CD8-positive, alpha-beta memory T cell (primary cell): ENCODE measurements at regions not wholly inside any gene's neighbourhood (a gene's known extent, or its start where the extent isn't known, plus 50 kb on each side); places are given as distances from the start of the nearest gene placed in this dataset.
"Not testable (repeated sequence)": the region's sequence is repeated elsewhere in the genome, so short reads cannot be mapped to it uniquely, and the experiment has no call there.

Experiments
- CTCF ChIA-PET: fragments of 350-600 bp; sonication (Branson Sonifier 250); formaldehyde crosslinking; loops from one replicate; lab custom pipeline; 2021; ENCODE audit warnings: antibody characterized with exemption; lab: Charles Lee
- POLR2A ChIA-PET: fragments of 350-600 bp; sonication (Branson Sonifier 250); formaldehyde crosslinking; loops from one replicate; lab custom pipeline; 2021; ENCODE audit warnings: antibody characterized with exemption; lab: Charles Lee
- DNase-seq, 5 donors: peaks; one replicate each; pipeline versions ENCODE4 v3.0.0 to v3.0.0-alpha.2; 2020 to 2022; ENCODE audit warnings: mixed read lengths in 1 of 5
- H3K27ac ChIP-seq: one replicate; pipeline ENCODE4 v1.7.0; 2013; ENCODE audit warnings: low read depth, mild to moderate bottlenecking, low read length, moderate library complexity
- H3K27me3 ChIP-seq: 2 replicates; pipeline ENCODE4 v1.7.0; 2013; ENCODE audit warnings: low read length, mild to moderate bottlenecking; ENCODE audit not compliant: insufficient read depth, poor library complexity, severe bottlenecking
- H3K36me3 ChIP-seq: 2 replicates; pipeline ENCODE4 v1.7.0; 2013; ENCODE audit warnings: mild to moderate bottlenecking, low read length, moderate library complexity; ENCODE audit not compliant: insufficient read depth
- H3K4me1 ChIP-seq: 2 replicates; pipeline ENCODE4 v1.7.0; 2013; ENCODE audit warnings: mild to moderate bottlenecking, low read length, moderate library complexity; ENCODE audit not compliant: insufficient read depth
- H3K4me3 ChIP-seq: 2 replicates; pipeline ENCODE4 v1.7.0; 2013; ENCODE audit warnings: mild to moderate bottlenecking, low read length
- H3K9me3 ChIP-seq: 2 replicates; pipeline ENCODE4 v1.7.0; 2013; ENCODE audit warnings: mild to moderate bottlenecking, low read length
- H3K27ac Mint-ChIP-seq, 8 donors: one replicate each; pipeline ENCODE4 v1.8.0; 2020 to 2021; ENCODE audit warnings: mixed read lengths in 8 of 8, mild to moderate bottlenecking in 6 of 8, inconsistent platforms in 3 of 8, moderate library complexity in 3 of 8
- H3K27me3 Mint-ChIP-seq, 2 donors: one replicate each; pipeline ENCODE4 v1.8.0; 2020 to 2021; ENCODE audit warnings: mixed read lengths in 2 of 2, mild to moderate bottlenecking in 1 of 2, moderate library complexity in 1 of 2
- H3K36me3 Mint-ChIP-seq, 3 donors: one replicate each; pipeline ENCODE4 v1.8.0; 2020 to 2021; ENCODE audit warnings: mixed read lengths in 3 of 3, inconsistent platforms in 1 of 3, mild to moderate bottlenecking in 1 of 3
- H3K4me1 Mint-ChIP-seq, 3 donors: one replicate each; pipeline ENCODE4 v1.8.0; 2020 to 2021; ENCODE audit warnings: mixed read lengths in 3 of 3, inconsistent platforms in 1 of 3, mild to moderate bottlenecking in 1 of 3
- H3K4me3 Mint-ChIP-seq, 7 donors: one replicate each; pipeline ENCODE4 v1.8.0; 2020 to 2021; ENCODE audit warnings: mixed read lengths in 7 of 7, mild to moderate bottlenecking in 6 of 7, moderate library complexity in 4 of 7, inconsistent platforms in 2 of 7
- H3K9me3 Mint-ChIP-seq, 5 donors: one replicate each; pipeline ENCODE4 v1.8.0; 2020 to 2022; ENCODE audit warnings: mixed read lengths in 5 of 5, mild to moderate bottlenecking in 3 of 5, moderate library complexity in 2 of 5, inconsistent platforms in 1 of 5

GRCh38 chr6:19725436-19725835, 111.7 kb upstream of the ID4 start:
- H3K27me3 ChIP-seq, POLR2A ChIA-PET, H3K36me3 Mint-ChIP-seq, H3K27me3 Mint-ChIP-seq, CTCF ChIA-PET, H3K4me1 Mint-ChIP-seq, H3K4me3 Mint-ChIP-seq, H3K27ac ChIP-seq, H3K36me3 ChIP-seq, H3K4me3 ChIP-seq, H3K4me1 ChIP-seq, DNase-seq, H3K9me3 Mint-ChIP-seq, H3K27ac Mint-ChIP-seq, H3K9me3 ChIP-seq: not testable (repeated sequence)

GRCh38 chr6:19731282-19731681, 105.9 kb upstream of the ID4 start:
- no peaks in the 10 kb centered on the region for H3K27me3 Mint-ChIP-seq
- H3K27ac ChIP-seq, result no peak overlapping the region
- CTCF ChIA-PET, result no interaction called here
- H3K36me3 ChIP-seq, result no peaks in the 10 kb centered on the region
- H3K9me3 Mint-ChIP-seq, result peaks cover 2 to 10% (median 5%) of the 10 kb centered on the region in 5 donors
- POLR2A ChIA-PET, result no interaction called here
- H3K36me3 Mint-ChIP-seq, result no peaks in the 10 kb centered on the region
- H3K27me3 ChIP-seq, result no peaks in the 10 kb centered on the region
- H3K27ac Mint-ChIP-seq, result no peak overlapping the region
- no peak for DNase-seq
- H3K4me3 Mint-ChIP-seq, result no peak overlapping the region
- no peaks in the 10 kb centered on the region for H3K9me3 ChIP-seq
- no peak overlapping the region for H3K4me3 ChIP-seq
- no peaks in the 10 kb centered on the region for H3K4me1 Mint-ChIP-seq
- H3K4me1 ChIP-seq, result no peaks in the 10 kb centered on the region

- H3K4me1 ChIP-seq, result no peaks in the 10 kb centered on the region
- no peak overlapping the region for H3K4me3 ChIP-seq
- no peak overlapping the region for H3K4me3 Mint-ChIP-seq
- peaks cover 2 to 14% (median 5%) of the 10 kb centered on the region in 5 donors for H3K9me3 Mint-ChIP-seq
- H3K27ac Mint-ChIP-seq, result no peak overlapping the region
- no peaks in the 10 kb centered on the region for H3K27me3 ChIP-seq
- ChIA-PET CTCF (no interaction called here), POLR2A (no interaction called here)
- H3K27me3 Mint-ChIP-seq, result no peaks in the 10 kb centered on the region
- H3K9me3 ChIP-seq, result no peaks in the 10 kb centered on the region
- DNase-seq, result no peak
- no peaks in the 10 kb centered on the region for H3K36me3 ChIP-seq
- H3K27ac ChIP-seq, result no peak overlapping the region
- H3K4me1 Mint-ChIP-seq, result no peaks in the 10 kb centered on the region
- H3K36me3 Mint-ChIP-seq, result no peaks in the 10 kb centered on the region
Measured at GRCh38 chr6:19734061-19734460, 103.1 kb upstream of the ID4 start.

- Histone ChIP-seq H3K27me3 (no peaks in the 10 kb centered on the region), H3K4me3 (no peak overlapping the region), H3K9me3 (no peaks in the 10 kb centered on the region), H3K27ac (no peak overlapping the region), H3K36me3 (no peaks in the 10 kb centered on the region), H3K4me1 (no peaks in the 10 kb centered on the region)
- Mint-ChIP-seq H3K27ac (no peak overlapping the region), H3K27me3 (no peaks in the 10 kb centered on the region), H3K9me3 (peaks cover under 1 to 15% (median 5%) of the 10 kb centered on the region in 5 donors), H3K4me1 (no peaks in the 10 kb centered on the region), H3K36me3 (no peaks in the 10 kb centered on the region), H3K4me3 (no peak overlapping the region)
- no peak for DNase-seq
- CTCF ChIA-PET, result no interaction called here
- POLR2A ChIA-PET, result no interaction called here
Measured at GRCh38 chr6:19734519-19734918, 102.7 kb upstream of the ID4 start.

- Histone ChIP-seq H3K27ac (no peak overlapping the region), H3K9me3 (no peaks in the 10 kb centered on the region), H3K4me3 (no peak overlapping the region), H3K36me3 (no peaks in the 10 kb centered on the region), H3K4me1 (no peaks in the 10 kb centered on the region), H3K27me3 (no peaks in the 10 kb centered on the region)
- Mint-ChIP-seq H3K27me3 (no peaks in the 10 kb centered on the region), H3K4me3 (no peak overlapping the region), H3K4me1 (no peaks in the 10 kb centered on the region), H3K36me3 (no peaks in the 10 kb centered on the region), H3K27ac (no peak overlapping the region), H3K9me3 (peaks cover 0 to 15% (median 5%) of the 10 kb centered on the region in 5 donors)
- ChIA-PET CTCF (no interaction called here), POLR2A (no interaction called here)
- DNase-seq, result no peak
Measured at GRCh38 chr6:19736066-19736465, 101.1 kb upstream of the ID4 start.

- Mint-ChIP-seq H3K4me1 (no peaks in the 10 kb centered on the region), H3K4me3 (no peak overlapping the region), H3K27ac (no peak overlapping the region), H3K9me3 (peaks cover 0 to 12% (median 3%) of the 10 kb centered on the region in 5 donors), H3K36me3 (no peaks in the 10 kb centered on the region), H3K27me3 (no peaks in the 10 kb centered on the region)
- no peak for DNase-seq
- H3K4me3 ChIP-seq, result no peak overlapping the region
- H3K27ac ChIP-seq, result no peak overlapping the region
- no peaks in the 10 kb centered on the region for H3K9me3 ChIP-seq
- H3K4me1 ChIP-seq, result no peaks in the 10 kb centered on the region
- POLR2A ChIA-PET, result no interaction called here
- CTCF ChIA-PET, result no interaction called here
- H3K27me3 ChIP-seq, result no peaks in the 10 kb centered on the region
- no peaks in the 10 kb centered on the region for H3K36me3 ChIP-seq
Measured at GRCh38 chr6:19738010-19738409, 99.2 kb upstream of the ID4 start.

GRCh38 chr6:19749722-19750121, 87.4 kb upstream of the ID4 start:
- H3K36me3 ChIP-seq, result no peaks in the 10 kb centered on the region
- no peak overlapping the region for H3K4me3 Mint-ChIP-seq
- H3K4me1 ChIP-seq, result no peaks in the 10 kb centered on the region
- no peaks in the 10 kb centered on the region for H3K27me3 Mint-ChIP-seq
- ChIA-PET POLR2A (no interaction called here), CTCF (no interaction called here)
- DNase-seq, result no peak
- H3K9me3 Mint-ChIP-seq, result peaks cover 0 to 8% (median 3%) of the 10 kb centered on the region in 5 donors
- no peaks in the 10 kb centered on the region for H3K27me3 ChIP-seq
- no peaks in the 10 kb centered on the region for H3K36me3 Mint-ChIP-seq
- H3K9me3 ChIP-seq, result no peaks in the 10 kb centered on the region
- no peak overlapping the region for H3K4me3 ChIP-seq
- H3K27ac Mint-ChIP-seq, result no peak overlapping the region
- no peaks in the 10 kb centered on the region for H3K4me1 Mint-ChIP-seq
- H3K27ac ChIP-seq, result no peak overlapping the region

GRCh38 chr6:19752746-19753145, 84.4 kb upstream of the ID4 start:
- H3K27me3 Mint-ChIP-seq, result peaks cover 0 to under 1% of the 10 kb centered on the region in 2 donors
- no peaks in the 10 kb centered on the region for H3K36me3 ChIP-seq
- H3K27ac Mint-ChIP-seq, result no peak overlapping the region
- no peaks in the 10 kb centered on the region for H3K36me3 Mint-ChIP-seq
- DNase-seq, result no peak
- H3K4me3 ChIP-seq, result no peak overlapping the region
- no peaks in the 10 kb centered on the region for H3K4me1 Mint-ChIP-seq
- CTCF ChIA-PET, result no interaction called here
- POLR2A ChIA-PET, result no interaction called here
- H3K9me3 ChIP-seq, result no peaks in the 10 kb centered on the region
- no peaks in the 10 kb centered on the region for H3K4me1 ChIP-seq
- H3K27me3 ChIP-seq, result no peaks in the 10 kb centered on the region
- no peak overlapping the region for H3K4me3 Mint-ChIP-seq
- H3K9me3 Mint-ChIP-seq, result peaks cover 0 to 3% (median 0%) of the 10 kb centered on the region in 5 donors
- H3K27ac ChIP-seq, result no peak overlapping the region

- Mint-ChIP-seq H3K4me1 (no peaks in the 10 kb centered on the region), H3K9me3 (peaks cover 0 to 3% (median 0%) of the 10 kb centered on the region in 5 donors), H3K36me3 (no peaks in the 10 kb centered on the region), H3K27me3 (peaks cover 0 to 1% of the 10 kb centered on the region in 2 donors), H3K27ac (no peak overlapping the region), H3K4me3 (no peak overlapping the region)
- POLR2A ChIA-PET, result no interaction called here
- Histone ChIP-seq H3K36me3 (no peaks in the 10 kb centered on the region), H3K4me3 (no peak overlapping the region), H3K27me3 (no peaks in the 10 kb centered on the region), H3K27ac (no peak overlapping the region), H3K4me1 (no peaks in the 10 kb centered on the region), H3K9me3 (no peaks in the 10 kb centered on the region)
- DNase-seq, result no peak
- CTCF ChIA-PET, result no interaction called here
Measured at GRCh38 chr6:19753826-19754225, 83.3 kb upstream of the ID4 start.
